MCF 10A (cell line): ENCODE measurements at regions not wholly inside any gene's neighbourhood (a gene's known extent, or its start where the extent isn't known, plus 50 kb on each side); places are given as distances from the start of the nearest gene placed in this dataset.

Experiments
- BruUV-seq: library from RNA; stranded (reverse); fragments of 400-500 nt; replicated peaks from 2 replicates; lab custom pipeline; 2021; lab: Mats Ljungman, UMichigan
- CTCF ChIA-PET: fragments of 300-600 bp; sonication (Branson Sonifier 250); formaldehyde crosslinking; extraction: SDS; loops from one replicate; lab custom pipeline; 2021; ENCODE audit warnings: antibody characterized with exemption, inconsistent platforms; lab: Yijun Ruan, JAX
- POLR2A ChIA-PET: fragments of 300-600, 350-650 bp; sonication (Branson Sonifier 250); formaldehyde crosslinking; extraction: SDS; loops from one replicate; lab custom pipeline; 2020; ENCODE audit warnings: antibody characterized with exemption, inconsistent platforms; lab: Yijun Ruan, JAX
- DNase-seq: peaks from one replicate; pipeline ENCODE4 v3.0.0-alpha.2; 2018; ENCODE audit not compliant: unreplicated experiment
- H3K27ac Mint-ChIP-seq: one replicate; pipeline ENCODE4 v1.8.0; 2022; ENCODE audit warnings: mild to moderate bottlenecking, low read depth, mixed read lengths; ENCODE audit not compliant: unreplicated experiment
- H3K27me3 Mint-ChIP-seq: one replicate; pipeline ENCODE4 v1.8.0; 2022; ENCODE audit warnings: mixed read lengths; ENCODE audit not compliant: insufficient read depth, unreplicated experiment
- H3K36me3 Mint-ChIP-seq: one replicate; pipeline ENCODE4 v1.8.0; 2022; ENCODE audit warnings: mild to moderate bottlenecking, moderate library complexity, mixed read lengths; ENCODE audit not compliant: insufficient read depth, unreplicated experiment
- H3K4me1 Mint-ChIP-seq: one replicate; pipeline ENCODE4 v1.8.0; 2022; ENCODE audit warnings: mixed read lengths; ENCODE audit not compliant: insufficient read depth, unreplicated experiment
- H3K4me3 Mint-ChIP-seq: one replicate; pipeline ENCODE4 v1.8.0; 2022; ENCODE audit warnings: mild to moderate bottlenecking, moderate library complexity, mixed read lengths; ENCODE audit not compliant: unreplicated experiment
- H3K9me3 Mint-ChIP-seq: one replicate; pipeline ENCODE4 v1.8.0; 2022; ENCODE audit warnings: mixed read lengths; ENCODE audit not compliant: unreplicated experiment
- intact Hi-C: fragments of 100-400 bp; cut with micrococcal nuclease; formaldehyde crosslinking; loops from 2 replicates; pipeline ENCODE4 v1.14.1; 2022
- TF ChIP-seq, protein P1 (sequence below): fragments of 200-600 bp; IDR thresholded peaks from one replicate; pipeline ENCODE4 v1.8.0; 2022; ENCODE audit warnings: antibody characterized with exemption, mild to moderate bottlenecking; ENCODE audit not compliant: unreplicated experiment

DNA sequence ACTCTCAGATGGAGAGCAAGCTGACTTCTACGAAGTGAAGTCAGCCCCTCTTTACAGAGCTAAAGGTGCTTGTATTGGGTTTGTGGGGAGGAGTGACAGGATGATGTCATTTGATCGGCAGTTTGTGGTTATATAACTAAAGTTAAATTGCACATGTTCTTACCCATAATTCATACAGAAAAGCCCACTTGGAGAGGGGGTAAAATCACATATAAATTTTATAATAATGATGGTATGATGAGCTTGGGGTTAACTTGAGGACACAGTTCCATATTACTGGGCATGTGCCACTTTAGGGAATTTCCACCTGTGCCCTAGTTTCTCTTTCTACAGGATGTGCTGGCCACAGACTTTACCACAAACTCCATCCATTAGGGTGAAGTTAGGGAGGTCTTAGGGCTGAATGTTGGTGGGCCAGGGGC lies 1178.6 kb upstream of the CDH9 start:
- DNase-seq = no peak
- TF ChIP-seq, protein P1, sequence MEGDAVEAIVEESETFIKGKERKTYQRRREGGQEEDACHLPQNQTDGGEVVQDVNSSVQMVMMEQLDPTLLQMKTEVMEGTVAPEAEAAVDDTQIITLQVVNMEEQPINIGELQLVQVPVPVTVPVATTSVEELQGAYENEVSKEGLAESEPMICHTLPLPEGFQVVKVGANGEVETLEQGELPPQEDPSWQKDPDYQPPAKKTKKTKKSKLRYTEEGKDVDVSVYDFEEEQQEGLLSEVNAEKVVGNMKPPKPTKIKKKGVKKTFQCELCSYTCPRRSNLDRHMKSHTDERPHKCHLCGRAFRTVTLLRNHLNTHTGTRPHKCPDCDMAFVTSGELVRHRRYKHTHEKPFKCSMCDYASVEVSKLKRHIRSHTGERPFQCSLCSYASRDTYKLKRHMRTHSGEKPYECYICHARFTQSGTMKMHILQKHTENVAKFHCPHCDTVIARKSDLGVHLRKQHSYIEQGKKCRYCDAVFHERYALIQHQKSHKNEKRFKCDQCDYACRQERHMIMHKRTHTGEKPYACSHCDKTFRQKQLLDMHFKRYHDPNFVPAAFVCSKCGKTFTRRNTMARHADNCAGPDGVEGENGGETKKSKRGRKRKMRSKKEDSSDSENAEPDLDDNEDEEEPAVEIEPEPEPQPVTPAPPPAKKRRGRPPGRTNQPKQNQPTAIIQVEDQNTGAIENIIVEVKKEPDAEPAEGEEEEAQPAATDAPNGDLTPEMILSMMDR = no peak
- Mint-ChIP-seq H3K9me3 (peaks cover 7% of the 10 kb centered on the region), H3K4me3 (no peak overlapping the region), H3K36me3 (no peaks in the 10 kb centered on the region), H3K27ac (no peak overlapping the region), H3K27me3 (no peaks in the 10 kb centered on the region), H3K4me1 (no peaks in the 10 kb centered on the region)
- ChIA-PET CTCF (no interaction called here), POLR2A (interaction anchor here (1.0 to 1.7 kb wide), 2 partner anchors 16 to 27 kb away, joined by 5 read pairs; no protein-coding TSS in a partner anchor)
- BruUV-seq = no TSS peak
- intact Hi-C loops = no loop called here

DNA sequence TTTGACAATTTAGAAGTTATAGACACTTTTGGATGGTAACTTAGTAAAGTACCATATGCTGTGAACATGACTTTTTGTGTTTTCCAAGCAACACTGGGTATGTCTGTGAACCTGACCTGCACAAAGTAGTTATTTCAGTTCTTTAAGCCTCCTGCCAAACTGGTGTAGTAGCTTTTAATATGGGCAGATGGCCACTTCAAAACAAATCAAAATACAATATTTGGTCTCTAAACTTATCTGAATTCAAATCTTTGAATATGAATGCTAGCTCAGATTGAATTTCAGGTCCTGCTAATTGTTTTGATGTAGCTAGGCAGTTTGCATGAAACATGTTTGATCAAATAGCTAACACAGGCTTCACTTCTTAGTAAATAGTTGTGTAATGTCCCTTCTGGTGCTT lies 1176.7 kb upstream of the CDH9 start:
- DNase-seq = no peak
- Mint-ChIP-seq H3K27me3 (no peaks in the 10 kb centered on the region), H3K27ac (no peak overlapping the region), H3K36me3 (no peaks in the 10 kb centered on the region), H3K9me3 (peaks cover 7% of the 10 kb centered on the region), H3K4me1 (no peaks in the 10 kb centered on the region), H3K4me3 (no peak overlapping the region)
- TF ChIP-seq, protein P1 = no peak
- no TSS peak for BruUV-seq
- ChIA-PET POLR2A (interaction anchor here (0.6 to 1.7 kb wide), 2 partner anchors 18 to 96 kb away, joined by 3 to 5 read pairs; no protein-coding TSS in a partner anchor), CTCF (no interaction called here)
- intact Hi-C loops = no loop called here

DNA sequence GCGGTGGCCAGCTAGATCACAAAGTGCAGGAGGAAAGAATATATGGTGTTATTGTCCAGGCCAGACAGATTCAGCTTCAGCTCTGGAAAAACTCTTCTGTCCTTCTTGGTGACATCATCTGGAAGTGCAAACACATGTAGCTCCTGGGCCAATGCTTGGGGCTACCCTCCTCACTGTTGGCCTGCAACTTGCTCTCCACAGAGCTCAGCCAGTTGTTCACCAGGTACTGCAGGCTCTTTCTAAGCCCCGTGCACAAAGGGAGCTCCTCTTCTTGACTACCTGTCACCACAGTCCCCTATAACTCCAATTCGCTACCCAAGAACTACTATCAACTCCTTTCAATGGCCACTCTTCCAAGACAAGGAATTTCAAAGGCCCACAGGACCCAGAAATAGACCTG lies 1175.9 kb upstream of the CDH9 start:
- TF ChIP-seq, protein P1 = no peak
- no peaks in the 10 kb centered on the region for H3K36me3 Mint-ChIP-seq
- intact Hi-C loops = no loop called here
- DNase-seq = no peak
- ChIA-PET CTCF (no interaction called here), POLR2A (interaction anchor here (0.6 kb wide), 1 partner anchor 95 kb away, joined by 3 read pairs; no protein-coding TSS in a partner anchor)
- H3K27ac Mint-ChIP-seq = no peak overlapping the region
- no TSS peak for BruUV-seq
- no peak overlapping the region for H3K4me3 Mint-ChIP-seq
- H3K4me1 Mint-ChIP-seq = no peaks in the 10 kb centered on the region
- no peaks in the 10 kb centered on the region for H3K27me3 Mint-ChIP-seq
- H3K9me3 Mint-ChIP-seq = peaks cover 7% of the 10 kb centered on the region

- Mint-ChIP-seq H3K27ac (no peak overlapping the region), H3K4me3 (no peak overlapping the region), H3K4me1 (no peaks in the 10 kb centered on the region), H3K27me3 (no peaks in the 10 kb centered on the region), H3K9me3 (no peaks in the 10 kb centered on the region), H3K36me3 (no peaks in the 10 kb centered on the region)
- TF ChIP-seq, protein P1 = no peak
- CTCF ChIA-PET = interaction anchor here (0.6 to 0.7 kb wide), 2 partner anchors 1003 to 1503 kb away, joined by 3 to 4 read pairs; no protein-coding TSS in a partner anchor
- intact Hi-C loops = no loop called here
- no TSS peak for BruUV-seq
- no peak for DNase-seq
- POLR2A ChIA-PET = no interaction called here
Observed at GRCh38 chr5:28208356-28208755, 1170.0 kb upstream of the CDH9 start.
